ENCODE measurements at regions not wholly inside any gene's neighbourhood (a gene's known extent, or its start where the extent isn't known, plus 50 kb on each side); places are given as distances from the start of the nearest gene placed in this dataset.

DNA sequence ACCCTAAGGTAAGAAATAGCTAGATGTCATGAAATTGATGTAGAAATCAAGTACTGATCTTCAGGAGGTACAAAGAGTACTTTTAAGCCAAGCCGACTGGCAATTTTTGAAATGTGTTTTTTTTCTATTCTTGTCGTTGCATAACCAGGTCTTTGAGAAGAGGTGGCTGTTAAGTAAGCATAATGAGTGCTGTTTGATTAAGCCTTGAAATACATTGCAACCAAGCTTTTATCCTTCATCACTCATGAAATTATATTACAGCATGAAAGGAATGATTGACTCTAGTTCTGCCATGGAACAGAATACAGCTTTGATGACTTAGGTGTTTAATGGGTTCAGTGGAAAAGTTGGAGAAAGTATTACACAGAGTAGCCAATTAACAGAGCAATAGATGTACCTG, 1720.2 kb upstream of the SEL1L start:
- no TSS peak for BruUV-seq (replicated peaks)

DNA sequence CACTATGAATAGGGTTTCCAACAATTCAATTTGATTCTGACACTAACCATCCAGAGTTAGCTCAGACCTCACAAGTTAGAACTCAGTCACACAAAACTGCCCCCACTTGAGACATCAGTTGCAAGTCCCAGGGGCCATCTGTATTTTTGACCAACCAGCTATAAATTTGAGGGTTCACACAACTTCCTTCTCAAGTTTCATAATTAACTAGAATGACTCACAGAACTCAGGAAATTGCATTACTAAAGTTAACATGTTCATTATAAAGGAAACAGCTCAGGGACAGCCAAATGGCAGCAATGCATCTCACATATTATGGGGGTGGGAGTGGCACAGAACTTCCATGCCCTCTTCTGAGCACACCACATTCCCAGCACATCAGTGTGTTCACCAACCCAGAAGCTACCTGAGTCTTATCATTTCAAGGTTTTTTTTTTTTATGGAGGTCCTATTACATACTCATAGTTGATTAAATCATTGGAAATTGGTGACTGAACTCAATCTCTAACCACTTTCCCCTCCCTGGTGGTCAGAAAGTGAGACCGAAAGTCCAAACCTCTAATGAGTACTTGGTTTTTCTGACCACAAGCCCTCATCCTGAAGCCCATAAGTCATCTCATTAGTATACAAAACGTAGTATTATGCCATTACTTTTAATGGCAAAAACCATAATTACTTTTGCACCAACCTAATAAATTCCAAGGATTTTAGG, 1721.5 kb upstream of the SEL1L start:
- Histone ChIP-seq H3K4me1 (ENCODE audit: control insufficient read depth, insufficient read depth, low read length) (no peaks in the 10 kb centered on the region), H3K27me3 (ENCODE audit: control insufficient read depth, insufficient read depth, low read length) (no peaks in the 10 kb centered on the region), H3K9me3 (ENCODE audit: control insufficient read depth, insufficient read depth, low read depth, low read length) (no peaks in the 10 kb centered on the region), H3K36me3 (ENCODE audit: control insufficient read depth, insufficient read depth, low read length) (no peaks in the 10 kb centered on the region), H3K27ac (ENCODE audit: low read length) (no peak overlapping the region), H3K4me3 (ENCODE audit: low read depth in 2 of 2, low read length in 2 of 2) (no peak overlapping the region)
- no peak for ATAC-seq
- intact Hi-C loops (cut with micrococcal nuclease; ENCODE audit: unreplicated experiment) (no loop called here), in situ Hi-C loops (cut with HindIII; ENCODE audit: low pct_unique_long_range_greater_than_20kb, low sequenced_read_pairs) (no loop called here)
- BruUV-seq (replicated peaks) = no TSS peak
- DNase-seq (ENCODE audit: low read depth, low spot score) = no peak
- POLR2A ChIA-PET = no interaction called here
- CTCF ChIA-PET = no interaction called here
- TF ChIP-seq, protein P1, sequence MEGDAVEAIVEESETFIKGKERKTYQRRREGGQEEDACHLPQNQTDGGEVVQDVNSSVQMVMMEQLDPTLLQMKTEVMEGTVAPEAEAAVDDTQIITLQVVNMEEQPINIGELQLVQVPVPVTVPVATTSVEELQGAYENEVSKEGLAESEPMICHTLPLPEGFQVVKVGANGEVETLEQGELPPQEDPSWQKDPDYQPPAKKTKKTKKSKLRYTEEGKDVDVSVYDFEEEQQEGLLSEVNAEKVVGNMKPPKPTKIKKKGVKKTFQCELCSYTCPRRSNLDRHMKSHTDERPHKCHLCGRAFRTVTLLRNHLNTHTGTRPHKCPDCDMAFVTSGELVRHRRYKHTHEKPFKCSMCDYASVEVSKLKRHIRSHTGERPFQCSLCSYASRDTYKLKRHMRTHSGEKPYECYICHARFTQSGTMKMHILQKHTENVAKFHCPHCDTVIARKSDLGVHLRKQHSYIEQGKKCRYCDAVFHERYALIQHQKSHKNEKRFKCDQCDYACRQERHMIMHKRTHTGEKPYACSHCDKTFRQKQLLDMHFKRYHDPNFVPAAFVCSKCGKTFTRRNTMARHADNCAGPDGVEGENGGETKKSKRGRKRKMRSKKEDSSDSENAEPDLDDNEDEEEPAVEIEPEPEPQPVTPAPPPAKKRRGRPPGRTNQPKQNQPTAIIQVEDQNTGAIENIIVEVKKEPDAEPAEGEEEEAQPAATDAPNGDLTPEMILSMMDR (IDR thresholded peaks at IDR 0.05) = no peak
- no peak for TF ChIP-seq TCF7L2 (IDR thresholded peaks at IDR 0.05; ENCODE audit: low read depth, low read length)
- no peak for TF ChIP-seq SIN3A (IDR thresholded peaks at IDR 0.05; ENCODE audit: borderline replicate concordance, insufficient read depth, low read depth, low read length)
- no peak for TF ChIP-seq POLR2AphosphoS5 (IDR thresholded peaks at IDR 0.05; ENCODE audit: low read depth, low read length)
- TF ChIP-seq, protein P2, sequence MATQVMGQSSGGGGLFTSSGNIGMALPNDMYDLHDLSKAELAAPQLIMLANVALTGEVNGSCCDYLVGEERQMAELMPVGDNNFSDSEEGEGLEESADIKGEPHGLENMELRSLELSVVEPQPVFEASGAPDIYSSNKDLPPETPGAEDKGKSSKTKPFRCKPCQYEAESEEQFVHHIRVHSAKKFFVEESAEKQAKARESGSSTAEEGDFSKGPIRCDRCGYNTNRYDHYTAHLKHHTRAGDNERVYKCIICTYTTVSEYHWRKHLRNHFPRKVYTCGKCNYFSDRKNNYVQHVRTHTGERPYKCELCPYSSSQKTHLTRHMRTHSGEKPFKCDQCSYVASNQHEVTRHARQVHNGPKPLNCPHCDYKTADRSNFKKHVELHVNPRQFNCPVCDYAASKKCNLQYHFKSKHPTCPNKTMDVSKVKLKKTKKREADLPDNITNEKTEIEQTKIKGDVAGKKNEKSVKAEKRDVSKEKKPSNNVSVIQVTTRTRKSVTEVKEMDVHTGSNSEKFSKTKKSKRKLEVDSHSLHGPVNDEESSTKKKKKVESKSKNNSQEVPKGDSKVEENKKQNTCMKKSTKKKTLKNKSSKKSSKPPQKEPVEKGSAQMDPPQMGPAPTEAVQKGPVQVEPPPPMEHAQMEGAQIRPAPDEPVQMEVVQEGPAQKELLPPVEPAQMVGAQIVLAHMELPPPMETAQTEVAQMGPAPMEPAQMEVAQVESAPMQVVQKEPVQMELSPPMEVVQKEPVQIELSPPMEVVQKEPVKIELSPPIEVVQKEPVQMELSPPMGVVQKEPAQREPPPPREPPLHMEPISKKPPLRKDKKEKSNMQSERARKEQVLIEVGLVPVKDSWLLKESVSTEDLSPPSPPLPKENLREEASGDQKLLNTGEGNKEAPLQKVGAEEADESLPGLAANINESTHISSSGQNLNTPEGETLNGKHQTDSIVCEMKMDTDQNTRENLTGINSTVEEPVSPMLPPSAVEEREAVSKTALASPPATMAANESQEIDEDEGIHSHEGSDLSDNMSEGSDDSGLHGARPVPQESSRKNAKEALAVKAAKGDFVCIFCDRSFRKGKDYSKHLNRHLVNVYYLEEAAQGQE (IDR thresholded peaks at IDR 0.05; ENCODE audit: insufficient read depth in 1 of 2, low read depth in 2 of 2, low read length in 1 of 2) = no peak

More for the DNA sequence above, 1720.2 kb upstream of the SEL1L start:
- no peak overlapping the region for H3K27ac ChIP-seq (ENCODE audit: low read length)
- ChIA-PET POLR2A (no interaction called here), CTCF (no interaction called here)
- in situ Hi-C loops (cut with HindIII; ENCODE audit: low pct_unique_long_range_greater_than_20kb, low sequenced_read_pairs) = no loop called here
- no peaks in the 10 kb centered on the region for H3K4me1 ChIP-seq (ENCODE audit: control insufficient read depth, insufficient read depth, low read length)
- no peaks in the 10 kb centered on the region for H3K27me3 ChIP-seq (ENCODE audit: control insufficient read depth, insufficient read depth, low read length)
- TF ChIP-seq POLR2AphosphoS5 (IDR thresholded peaks at IDR 0.05; ENCODE audit: low read depth, low read length) = no peak
- no peak for TF ChIP-seq SIN3A (IDR thresholded peaks at IDR 0.05; ENCODE audit: borderline replicate concordance, insufficient read depth, low read depth, low read length)
- TF ChIP-seq TCF7L2 (IDR thresholded peaks at IDR 0.05; ENCODE audit: low read depth, low read length) = no peak
- TF ChIP-seq, protein P2 (IDR thresholded peaks at IDR 0.05; ENCODE audit: insufficient read depth in 1 of 2, low read depth in 2 of 2, low read length in 1 of 2) = no peak
- TF ChIP-seq, protein P1 (IDR thresholded peaks at IDR 0.05) = no peak
- DNase-seq (ENCODE audit: low read depth, low spot score) = no peak
- H3K4me3 ChIP-seq (ENCODE audit: low read depth in 2 of 2, low read length in 2 of 2) = no peak overlapping the region
- ATAC-seq = no peak
- no peaks in the 10 kb centered on the region for H3K9me3 ChIP-seq (ENCODE audit: control insufficient read depth, insufficient read depth, low read depth, low read length)
- intact Hi-C loops (cut with micrococcal nuclease; ENCODE audit: unreplicated experiment) = no loop called here
- H3K36me3 ChIP-seq (ENCODE audit: control insufficient read depth, insufficient read depth, low read length) = no peaks in the 10 kb centered on the region
